Body of pancreas (tissue), 4 donors: ENCODE measurements at regions not wholly inside any gene's neighbourhood (a gene's known extent, or its start where the extent isn't known, plus 50 kb on each side); places are given as distances from the start of the nearest gene placed in this dataset.

Experiments used
- POLR2A ChIP-seq, 3 donors: fragments of 450-650 bp; IDR thresholded peaks; one replicate each; pipeline ENCODE4 v1.6.1; 2016; ENCODE audit warnings: antibody characterized with exemption in 3 of 3, mild to moderate bottlenecking in 2 of 3
- TF ChIP-seq, protein P1 (sequence below), 7 experiments: fragments of 450-650 bp in 4 of 7; fragments of 200-600 bp in 3 of 7; sonication (generic) in 3 of 7; IDR thresholded peaks; one replicate each; pipeline ENCODE4 v1.5.1; 2016 to 2019; ENCODE audit warnings: antibody characterized with exemption in 7 of 7

DNA sequence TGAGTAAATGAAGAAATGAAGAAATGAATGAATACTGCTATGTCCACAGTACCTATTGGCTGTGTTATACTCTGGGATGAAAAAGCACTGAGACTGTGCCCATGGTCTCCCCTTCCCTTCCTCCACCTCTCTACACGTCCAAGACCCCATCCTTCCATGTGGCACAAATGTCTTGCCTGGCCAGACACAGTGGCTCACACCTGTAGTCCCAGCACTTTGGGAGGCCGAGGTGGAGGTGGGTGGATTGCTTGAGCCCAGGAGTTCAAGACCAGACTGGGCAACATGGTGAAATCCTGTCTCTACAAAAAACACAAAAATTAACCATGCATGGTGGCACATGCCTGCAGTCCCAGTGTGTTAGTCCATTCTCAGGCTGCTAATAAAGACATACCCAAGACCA, 200.1 kb downstream of the FAM43A start:
- TF ChIP-seq, protein P1, sequence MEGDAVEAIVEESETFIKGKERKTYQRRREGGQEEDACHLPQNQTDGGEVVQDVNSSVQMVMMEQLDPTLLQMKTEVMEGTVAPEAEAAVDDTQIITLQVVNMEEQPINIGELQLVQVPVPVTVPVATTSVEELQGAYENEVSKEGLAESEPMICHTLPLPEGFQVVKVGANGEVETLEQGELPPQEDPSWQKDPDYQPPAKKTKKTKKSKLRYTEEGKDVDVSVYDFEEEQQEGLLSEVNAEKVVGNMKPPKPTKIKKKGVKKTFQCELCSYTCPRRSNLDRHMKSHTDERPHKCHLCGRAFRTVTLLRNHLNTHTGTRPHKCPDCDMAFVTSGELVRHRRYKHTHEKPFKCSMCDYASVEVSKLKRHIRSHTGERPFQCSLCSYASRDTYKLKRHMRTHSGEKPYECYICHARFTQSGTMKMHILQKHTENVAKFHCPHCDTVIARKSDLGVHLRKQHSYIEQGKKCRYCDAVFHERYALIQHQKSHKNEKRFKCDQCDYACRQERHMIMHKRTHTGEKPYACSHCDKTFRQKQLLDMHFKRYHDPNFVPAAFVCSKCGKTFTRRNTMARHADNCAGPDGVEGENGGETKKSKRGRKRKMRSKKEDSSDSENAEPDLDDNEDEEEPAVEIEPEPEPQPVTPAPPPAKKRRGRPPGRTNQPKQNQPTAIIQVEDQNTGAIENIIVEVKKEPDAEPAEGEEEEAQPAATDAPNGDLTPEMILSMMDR (IDR thresholded peaks at IDR 0.05): no peak
- no peak for TF ChIP-seq POLR2A (IDR thresholded peaks at IDR 0.05)
